Natural killer cell (primary cell): ENCODE measurements at regions not wholly inside any gene's neighbourhood (a gene's known extent, or its start where the extent isn't known, plus 50 kb on each side); places are given as distances from the start of the nearest gene placed in this dataset.

Source experiments
- ATAC-seq, 3 donors: fragments of 150-1000 bp in 2 of 3; fragments of 200-7000 bp in 1 of 3; cut with Tn5 transposase; 1 replicate in 1 of 3; 2 replicates in 2 of 3; pipeline ENCODE4 v1.10.0; 2021; ENCODE audit warnings: mild to moderate bottlenecking in 2 of 3, moderate library complexity in 2 of 3
- DNase-seq, 2 donors: peaks; one replicate each; pipeline versions ENCODE4 v3.0.0 to v3.0.0-alpha.2; 2013 to 2021; ENCODE audit warnings: mixed read lengths in 1 of 2
- H3K27ac ChIP-seq: one replicate; pipeline ENCODE4 v1.5.1; 2013; ENCODE audit warnings: mild to moderate bottlenecking, low read length
- H3K27me3 ChIP-seq: one replicate; pipeline ENCODE4 v1.6.1; 2013; ENCODE audit warnings: low read length; ENCODE audit not compliant: control insufficient read depth, insufficient read depth
- H3K36me3 ChIP-seq: one replicate; pipeline ENCODE4 v1.6.1; 2013; ENCODE audit warnings: low read length; ENCODE audit not compliant: control insufficient read depth, insufficient read depth
- H3K4me1 ChIP-seq: one replicate; pipeline ENCODE4 v1.6.1; 2013; ENCODE audit warnings: low read length; ENCODE audit not compliant: control insufficient read depth, insufficient read depth
- H3K4me3 ChIP-seq: one replicate; pipeline ENCODE4 v1.5.1; 2013; ENCODE audit warnings: low read length
- H3K9me3 ChIP-seq: one replicate; pipeline ENCODE4 v1.6.1; 2013; ENCODE audit warnings: low read length; ENCODE audit not compliant: control insufficient read depth, insufficient read depth
- H3K27ac Mint-ChIP-seq, 2 donors: one replicate each; pipeline ENCODE4 v1.8.0; 2022; ENCODE audit warnings: mild to moderate bottlenecking in 2 of 2, mixed read lengths in 2 of 2, moderate library complexity in 1 of 2
- H3K27me3 Mint-ChIP-seq, 2 donors: one replicate each; pipeline ENCODE4 v1.8.0; 2022; ENCODE audit warnings: low read depth in 2 of 2, mixed read lengths in 2 of 2
- H3K36me3 Mint-ChIP-seq: one replicate; pipeline ENCODE4 v1.8.0; 2022; ENCODE audit warnings: mixed read lengths
- H3K4me1 Mint-ChIP-seq, 2 donors: one replicate each; pipeline ENCODE4 v1.8.0; 2022; ENCODE audit warnings: mixed read lengths in 2 of 2
- H3K4me3 Mint-ChIP-seq: one replicate; pipeline ENCODE4 v1.8.0; 2022; ENCODE audit warnings: mild to moderate bottlenecking, moderate library complexity, mixed read lengths
- H3K9me3 Mint-ChIP-seq, 2 donors: one replicate each; pipeline ENCODE4 v1.8.0; 2022; ENCODE audit warnings: mixed read lengths in 2 of 2
- WGBS: methylation state at CpG from one replicate; pipeline ENCODE4 v1.1.7; 2013; ENCODE audit warnings: missing lambda C conversion rate; ENCODE audit not compliant: insufficient coverage; 5-methylcytosine and 5-hydroxymethylcytosine counted together
- intact Hi-C: fragments of 100-400 bp; cut with micrococcal nuclease; formaldehyde crosslinking; loops from one replicate; pipeline ENCODE4 v1.14.2; 2022
- TF ChIP-seq, protein P1 (sequence below): fragments of 200-600 bp; IDR thresholded peaks from one replicate; pipeline ENCODE4 v1.8.0; 2022; ENCODE audit warnings: antibody characterized with exemption

DNA sequence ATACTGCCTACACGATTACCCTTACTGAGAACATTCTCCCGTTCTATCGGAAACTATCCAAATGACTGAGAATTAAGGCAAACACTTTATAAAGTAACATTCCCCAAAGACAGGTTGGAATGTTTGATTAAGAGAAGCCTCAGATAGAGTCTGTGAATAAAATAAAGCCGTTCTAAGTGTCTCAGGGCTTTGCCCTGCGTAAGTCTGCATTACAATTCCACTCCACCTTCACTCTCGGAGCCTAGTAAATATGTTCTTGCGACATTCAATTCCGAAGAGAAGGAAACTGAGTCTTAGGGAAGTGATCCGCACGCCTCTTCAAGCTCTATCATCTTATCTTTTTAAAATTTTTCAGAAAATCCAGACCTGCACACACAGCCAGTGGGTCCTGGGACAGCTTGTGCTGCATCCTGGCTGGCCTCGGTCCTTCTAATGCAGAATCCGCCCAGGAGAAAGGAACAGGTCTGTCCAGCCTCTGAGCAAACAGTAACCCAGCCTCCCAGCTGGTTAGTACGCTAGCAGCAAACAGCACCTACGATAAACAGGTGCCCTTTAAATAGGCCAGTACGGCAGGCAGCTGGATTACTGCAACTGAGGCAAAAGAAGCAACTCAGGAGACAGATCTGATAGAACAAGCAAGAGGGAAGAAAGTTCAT, 254.1 kb upstream of the IRX3 start:
- H3K27me3 Mint-ChIP-seq, result peaks cover 0 to 3% of the 10 kb centered on the region in 2 donors
- WGBS, result 82% methylated on average over 12 of the region's 15 CpGs
- H3K27ac Mint-ChIP-seq, result no peak overlapping the region
- intact Hi-C loops, result no loop called here
- TF ChIP-seq, protein P1, sequence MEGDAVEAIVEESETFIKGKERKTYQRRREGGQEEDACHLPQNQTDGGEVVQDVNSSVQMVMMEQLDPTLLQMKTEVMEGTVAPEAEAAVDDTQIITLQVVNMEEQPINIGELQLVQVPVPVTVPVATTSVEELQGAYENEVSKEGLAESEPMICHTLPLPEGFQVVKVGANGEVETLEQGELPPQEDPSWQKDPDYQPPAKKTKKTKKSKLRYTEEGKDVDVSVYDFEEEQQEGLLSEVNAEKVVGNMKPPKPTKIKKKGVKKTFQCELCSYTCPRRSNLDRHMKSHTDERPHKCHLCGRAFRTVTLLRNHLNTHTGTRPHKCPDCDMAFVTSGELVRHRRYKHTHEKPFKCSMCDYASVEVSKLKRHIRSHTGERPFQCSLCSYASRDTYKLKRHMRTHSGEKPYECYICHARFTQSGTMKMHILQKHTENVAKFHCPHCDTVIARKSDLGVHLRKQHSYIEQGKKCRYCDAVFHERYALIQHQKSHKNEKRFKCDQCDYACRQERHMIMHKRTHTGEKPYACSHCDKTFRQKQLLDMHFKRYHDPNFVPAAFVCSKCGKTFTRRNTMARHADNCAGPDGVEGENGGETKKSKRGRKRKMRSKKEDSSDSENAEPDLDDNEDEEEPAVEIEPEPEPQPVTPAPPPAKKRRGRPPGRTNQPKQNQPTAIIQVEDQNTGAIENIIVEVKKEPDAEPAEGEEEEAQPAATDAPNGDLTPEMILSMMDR, result no peak
- Histone ChIP-seq H3K27me3 (no peaks in the 10 kb centered on the region), H3K36me3 (no peaks in the 10 kb centered on the region), H3K27ac (no peak overlapping the region), H3K9me3 (no peaks in the 10 kb centered on the region), H3K4me1 (no peaks in the 10 kb centered on the region), H3K4me3 (no peak overlapping the region)
- DNase-seq (no peak), ATAC-seq (no peak)
- H3K4me1 Mint-ChIP-seq, result no peaks in the 10 kb centered on the region
- no peaks in the 10 kb centered on the region for H3K36me3 Mint-ChIP-seq
- no peak overlapping the region for H3K4me3 Mint-ChIP-seq
- H3K9me3 Mint-ChIP-seq, result no peaks in the 10 kb centered on the region

- WGBS, result 100% methylated on average over 1 of the region's 3 CpGs
- Mint-ChIP-seq H3K9me3 (no peaks in the 10 kb centered on the region), H3K4me1 (no peaks in the 10 kb centered on the region), H3K4me3 (no peak overlapping the region), H3K27me3 (peaks cover 0 to 3% of the 10 kb centered on the region in 2 donors), H3K27ac (no peak overlapping the region), H3K36me3 (no peaks in the 10 kb centered on the region)
- Histone ChIP-seq H3K4me1 (no peaks in the 10 kb centered on the region), H3K4me3 (no peak overlapping the region), H3K27ac (no peak overlapping the region), H3K9me3 (no peaks in the 10 kb centered on the region), H3K36me3 (no peaks in the 10 kb centered on the region), H3K27me3 (no peaks in the 10 kb centered on the region)
- TF ChIP-seq, protein P1, result no peak
- DNase-seq (no peak), ATAC-seq (no peak)
- intact Hi-C loops, result no loop called here
Measured at GRCh38 chr16:54538276-54538675, 251.7 kb upstream of the IRX3 start.

- TF ChIP-seq, protein P1, result no peak
- H3K9me3 ChIP-seq, result no peaks in the 10 kb centered on the region
- H3K36me3 ChIP-seq, result no peaks in the 10 kb centered on the region
- no peaks in the 10 kb centered on the region for H3K27me3 ChIP-seq
- H3K27ac ChIP-seq, result no peak overlapping the region
- ATAC-seq (no peak), DNase-seq (no peak)
- H3K9me3 Mint-ChIP-seq, result peaks cover 0 to under 1% of the 10 kb centered on the region in 2 donors
- H3K27me3 Mint-ChIP-seq, result peaks cover 0 to 11% of the 10 kb centered on the region in 2 donors
- H3K4me3 ChIP-seq, result no peak overlapping the region
- 87% methylated on average over 3 of the region's 4 CpGs for WGBS
- no peaks in the 10 kb centered on the region for H3K36me3 Mint-ChIP-seq
- no peaks in the 10 kb centered on the region for H3K4me1 ChIP-seq
- H3K27ac Mint-ChIP-seq, result no peak overlapping the region
- intact Hi-C loops, result no loop called here
- H3K4me1 Mint-ChIP-seq, result no peaks in the 10 kb centered on the region
- peak overlapping the region; percentile 9 for H3K4me3 Mint-ChIP-seq
Measured at GRCh38 chr16:54533856-54534490, 247.4 kb upstream of the IRX3 start.
